ENCODE measurements at regions not wholly inside any gene's neighbourhood (a gene's known extent, or its start where the extent isn't known, plus 50 kb on each side); places are given as distances from the start of the nearest gene placed in this dataset.

DNA sequence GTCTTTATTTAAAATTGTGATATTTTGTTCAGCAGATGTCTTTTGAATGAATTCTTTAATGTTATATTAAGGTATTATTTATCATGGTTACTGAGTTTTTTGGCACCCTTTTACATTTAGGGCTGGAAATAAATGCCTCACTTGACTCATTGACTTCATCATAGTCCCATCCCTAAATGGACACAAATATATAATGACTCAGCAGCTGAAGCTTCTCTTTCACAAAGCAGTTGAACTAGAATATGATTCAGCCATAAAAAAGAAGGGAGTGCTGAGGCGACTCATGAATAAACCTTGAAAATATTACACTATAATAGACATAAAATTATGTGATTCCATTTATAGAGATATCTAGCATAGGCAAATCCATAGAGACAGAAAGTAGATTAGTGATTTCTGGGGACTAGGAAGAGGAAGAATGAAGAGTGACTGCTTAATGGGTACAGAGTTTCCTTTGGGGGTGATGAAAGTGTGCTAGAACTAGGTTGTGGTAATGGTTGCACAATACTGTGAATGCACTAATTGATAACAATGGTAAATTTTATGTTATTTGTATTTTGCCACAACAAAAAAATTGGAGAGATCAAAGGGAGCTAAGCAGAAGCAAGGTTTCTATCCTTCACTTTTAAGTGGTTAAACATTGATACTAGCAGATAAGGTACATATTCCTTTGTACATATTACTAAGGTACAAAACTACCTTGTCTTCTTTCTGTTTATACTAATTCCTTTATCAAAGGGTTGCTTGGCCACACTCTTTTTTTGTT, 449.6 kb downstream of the NTRK2 start:
- Histone ChIP-seq H3K4me1 (ENCODE audit: control insufficient read depth in 4 of 4, insufficient read depth in 4 of 4, low read length in 3 of 4) (no peaks in the 10 kb centered on the region), H3K36me3 (ENCODE audit: control insufficient read depth in 4 of 4, insufficient read depth in 3 of 4, low read depth in 1 of 4, low read length in 3 of 4) (no peaks in the 10 kb centered on the region), H3K4me3 (ENCODE audit: low read depth in 1 of 3, low read length in 3 of 3) (no peak overlapping the region), H3K9ac (ENCODE audit: low read depth in 1 of 2, low read length in 2 of 2) (no peak overlapping the region), H3K27ac (ENCODE audit: low read depth in 1 of 2, low read length in 2 of 2) (no peak overlapping the region), H3K9me3 (ENCODE audit: control insufficient read depth in 4 of 4, low read length in 3 of 4) (no peaks in the 10 kb centered on the region), H3K27me3 (ENCODE audit: control insufficient read depth in 4 of 4, insufficient read depth in 4 of 4, low read length in 3 of 4) (peaks cover 0 to 8% (median 2%) of the 10 kb centered on the region in 4 donors)
- WGBS = 77% methylated on average over 1 of the region's 1 CpG
- TF ChIP-seq EGR1 (IDR thresholded peaks at IDR 0.05; ENCODE audit: low read depth in 2 of 2) (no peak), HNF4A (conservative IDR thresholded peaks at IDR 0.05) (no peak), RXRA (IDR thresholded peaks at IDR 0.05) (no peak), FOXA2 (IDR thresholded peaks at IDR 0.05) (no peak), JUND (IDR thresholded peaks at IDR 0.05) (no peak), HNF4G (IDR thresholded peaks at IDR 0.05) (no peak), NR2F2 (IDR thresholded peaks at IDR 0.05) (no peak), GABPA (IDR thresholded peaks at IDR 0.05 in 1 of 2, conservative IDR thresholded peaks at IDR 0.05 in 1 of 2) (no peak)
- TF ChIP-seq, protein P1, sequence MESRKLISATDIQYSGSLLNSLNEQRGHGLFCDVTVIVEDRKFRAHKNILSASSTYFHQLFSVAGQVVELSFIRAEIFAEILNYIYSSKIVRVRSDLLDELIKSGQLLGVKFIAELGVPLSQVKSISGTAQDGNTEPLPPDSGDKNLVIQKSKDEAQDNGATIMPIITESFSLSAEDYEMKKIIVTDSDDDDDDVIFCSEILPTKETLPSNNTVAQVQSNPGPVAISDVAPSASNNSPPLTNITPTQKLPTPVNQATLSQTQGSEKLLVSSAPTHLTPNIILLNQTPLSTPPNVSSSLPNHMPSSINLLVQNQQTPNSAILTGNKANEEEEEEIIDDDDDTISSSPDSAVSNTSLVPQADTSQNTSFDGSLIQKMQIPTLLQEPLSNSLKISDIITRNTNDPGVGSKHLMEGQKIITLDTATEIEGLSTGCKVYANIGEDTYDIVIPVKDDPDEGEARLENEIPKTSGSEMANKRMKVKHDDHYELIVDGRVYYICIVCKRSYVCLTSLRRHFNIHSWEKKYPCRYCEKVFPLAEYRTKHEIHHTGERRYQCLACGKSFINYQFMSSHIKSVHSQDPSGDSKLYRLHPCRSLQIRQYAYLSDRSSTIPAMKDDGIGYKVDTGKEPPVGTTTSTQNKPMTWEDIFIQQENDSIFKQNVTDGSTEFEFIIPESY (IDR thresholded peaks at IDR 0.05) = no peak
- TF ChIP-seq, protein P2, sequence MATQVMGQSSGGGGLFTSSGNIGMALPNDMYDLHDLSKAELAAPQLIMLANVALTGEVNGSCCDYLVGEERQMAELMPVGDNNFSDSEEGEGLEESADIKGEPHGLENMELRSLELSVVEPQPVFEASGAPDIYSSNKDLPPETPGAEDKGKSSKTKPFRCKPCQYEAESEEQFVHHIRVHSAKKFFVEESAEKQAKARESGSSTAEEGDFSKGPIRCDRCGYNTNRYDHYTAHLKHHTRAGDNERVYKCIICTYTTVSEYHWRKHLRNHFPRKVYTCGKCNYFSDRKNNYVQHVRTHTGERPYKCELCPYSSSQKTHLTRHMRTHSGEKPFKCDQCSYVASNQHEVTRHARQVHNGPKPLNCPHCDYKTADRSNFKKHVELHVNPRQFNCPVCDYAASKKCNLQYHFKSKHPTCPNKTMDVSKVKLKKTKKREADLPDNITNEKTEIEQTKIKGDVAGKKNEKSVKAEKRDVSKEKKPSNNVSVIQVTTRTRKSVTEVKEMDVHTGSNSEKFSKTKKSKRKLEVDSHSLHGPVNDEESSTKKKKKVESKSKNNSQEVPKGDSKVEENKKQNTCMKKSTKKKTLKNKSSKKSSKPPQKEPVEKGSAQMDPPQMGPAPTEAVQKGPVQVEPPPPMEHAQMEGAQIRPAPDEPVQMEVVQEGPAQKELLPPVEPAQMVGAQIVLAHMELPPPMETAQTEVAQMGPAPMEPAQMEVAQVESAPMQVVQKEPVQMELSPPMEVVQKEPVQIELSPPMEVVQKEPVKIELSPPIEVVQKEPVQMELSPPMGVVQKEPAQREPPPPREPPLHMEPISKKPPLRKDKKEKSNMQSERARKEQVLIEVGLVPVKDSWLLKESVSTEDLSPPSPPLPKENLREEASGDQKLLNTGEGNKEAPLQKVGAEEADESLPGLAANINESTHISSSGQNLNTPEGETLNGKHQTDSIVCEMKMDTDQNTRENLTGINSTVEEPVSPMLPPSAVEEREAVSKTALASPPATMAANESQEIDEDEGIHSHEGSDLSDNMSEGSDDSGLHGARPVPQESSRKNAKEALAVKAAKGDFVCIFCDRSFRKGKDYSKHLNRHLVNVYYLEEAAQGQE (IDR thresholded peaks at IDR 0.05) = no peak
- TF ChIP-seq, protein P3, sequence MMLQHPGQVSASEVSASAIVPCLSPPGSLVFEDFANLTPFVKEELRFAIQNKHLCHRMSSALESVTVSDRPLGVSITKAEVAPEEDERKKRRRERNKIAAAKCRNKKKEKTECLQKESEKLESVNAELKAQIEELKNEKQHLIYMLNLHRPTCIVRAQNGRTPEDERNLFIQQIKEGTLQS (IDR thresholded peaks at IDR 0.05) = no peak
- DNase-seq (ENCODE audit: low spot score) = no peak

DNA sequence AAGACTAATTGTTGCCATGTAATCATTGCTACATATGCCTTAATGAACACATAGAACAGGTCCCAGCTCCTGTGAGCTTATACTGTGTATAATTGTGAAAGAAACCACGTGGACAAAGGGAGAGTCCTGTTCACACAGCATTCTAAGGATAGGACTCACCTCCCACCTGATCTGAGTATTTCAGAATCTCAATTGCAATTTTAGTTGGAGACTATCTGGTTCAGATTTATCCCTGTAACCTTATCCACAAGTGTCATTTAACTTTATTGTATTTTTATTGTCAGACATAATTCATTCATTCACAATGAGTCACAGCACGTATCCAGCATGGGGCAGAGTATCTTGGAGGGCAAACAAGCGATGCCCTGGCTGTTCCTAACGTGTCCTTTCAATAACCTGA, 448.3 kb downstream of the NTRK2 start:
- no peaks in the 10 kb centered on the region for H3K4me1 ChIP-seq (ENCODE audit: control insufficient read depth in 4 of 4, insufficient read depth in 4 of 4, low read length in 3 of 4)
- H3K36me3 ChIP-seq (ENCODE audit: control insufficient read depth in 4 of 4, insufficient read depth in 3 of 4, low read depth in 1 of 4, low read length in 3 of 4) = no peaks in the 10 kb centered on the region
- no peak overlapping the region for H3K9ac ChIP-seq (ENCODE audit: low read depth in 1 of 2, low read length in 2 of 2)
- no peak overlapping the region for H3K4me3 ChIP-seq (ENCODE audit: low read depth in 1 of 3, low read length in 3 of 3)
- WGBS = 42% methylated on average over 4 of the region's 4 CpGs
- H3K27ac ChIP-seq (ENCODE audit: low read depth in 1 of 2, low read length in 2 of 2) = no peak overlapping the region
- peaks cover 0 to 8% (median 2%) of the 10 kb centered on the region in 4 donors for H3K27me3 ChIP-seq (ENCODE audit: control insufficient read depth in 4 of 4, insufficient read depth in 4 of 4, low read length in 3 of 4)
- no peaks in the 10 kb centered on the region for H3K9me3 ChIP-seq (ENCODE audit: control insufficient read depth in 4 of 4, low read length in 3 of 4)
- no peak for DNase-seq (ENCODE audit: low spot score)
- TF ChIP-seq HNF4G (IDR thresholded peaks at IDR 0.05) (no peak), RAD21 (IDR thresholded peaks at IDR 0.05) (no peak)
- TF ChIP-seq, protein P4, sequence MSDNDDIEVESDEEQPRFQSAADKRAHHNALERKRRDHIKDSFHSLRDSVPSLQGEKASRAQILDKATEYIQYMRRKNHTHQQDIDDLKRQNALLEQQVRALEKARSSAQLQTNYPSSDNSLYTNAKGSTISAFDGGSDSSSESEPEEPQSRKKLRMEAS (IDR thresholded peaks at IDR 0.05) = no peak
- TF ChIP-seq, protein P5, sequence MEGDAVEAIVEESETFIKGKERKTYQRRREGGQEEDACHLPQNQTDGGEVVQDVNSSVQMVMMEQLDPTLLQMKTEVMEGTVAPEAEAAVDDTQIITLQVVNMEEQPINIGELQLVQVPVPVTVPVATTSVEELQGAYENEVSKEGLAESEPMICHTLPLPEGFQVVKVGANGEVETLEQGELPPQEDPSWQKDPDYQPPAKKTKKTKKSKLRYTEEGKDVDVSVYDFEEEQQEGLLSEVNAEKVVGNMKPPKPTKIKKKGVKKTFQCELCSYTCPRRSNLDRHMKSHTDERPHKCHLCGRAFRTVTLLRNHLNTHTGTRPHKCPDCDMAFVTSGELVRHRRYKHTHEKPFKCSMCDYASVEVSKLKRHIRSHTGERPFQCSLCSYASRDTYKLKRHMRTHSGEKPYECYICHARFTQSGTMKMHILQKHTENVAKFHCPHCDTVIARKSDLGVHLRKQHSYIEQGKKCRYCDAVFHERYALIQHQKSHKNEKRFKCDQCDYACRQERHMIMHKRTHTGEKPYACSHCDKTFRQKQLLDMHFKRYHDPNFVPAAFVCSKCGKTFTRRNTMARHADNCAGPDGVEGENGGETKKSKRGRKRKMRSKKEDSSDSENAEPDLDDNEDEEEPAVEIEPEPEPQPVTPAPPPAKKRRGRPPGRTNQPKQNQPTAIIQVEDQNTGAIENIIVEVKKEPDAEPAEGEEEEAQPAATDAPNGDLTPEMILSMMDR (IDR thresholded peaks at IDR 0.05; ENCODE audit: low read depth, low read length, missing input control) = no peak
